ENCODE measurements at regions not wholly inside any gene's neighbourhood (a gene's known extent, or its start where the extent isn't known, plus 50 kb on each side); places are given as distances from the start of the nearest gene placed in this dataset.

DNA sequence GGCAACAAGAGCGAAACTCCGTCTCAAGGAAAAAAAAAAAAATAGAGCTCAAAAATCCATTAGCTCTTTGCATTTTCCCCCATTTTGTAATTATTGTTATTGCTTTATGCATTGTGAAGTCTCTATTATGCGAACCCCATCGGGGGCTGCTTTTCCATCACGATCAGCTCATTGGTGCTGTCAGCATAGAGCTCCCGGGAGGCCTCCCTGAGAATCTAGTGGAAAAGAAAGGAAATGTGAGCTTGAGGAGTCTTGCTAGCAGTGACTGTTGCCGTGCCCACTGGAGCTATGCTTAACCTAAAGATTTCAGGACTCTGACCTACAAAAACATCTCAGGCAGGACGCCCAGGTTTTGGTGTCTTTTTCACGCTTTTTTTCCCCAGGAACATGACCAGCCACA is 102.6 kb upstream of the NDUFV2 start:
- TF ChIP-seq, protein P1, sequence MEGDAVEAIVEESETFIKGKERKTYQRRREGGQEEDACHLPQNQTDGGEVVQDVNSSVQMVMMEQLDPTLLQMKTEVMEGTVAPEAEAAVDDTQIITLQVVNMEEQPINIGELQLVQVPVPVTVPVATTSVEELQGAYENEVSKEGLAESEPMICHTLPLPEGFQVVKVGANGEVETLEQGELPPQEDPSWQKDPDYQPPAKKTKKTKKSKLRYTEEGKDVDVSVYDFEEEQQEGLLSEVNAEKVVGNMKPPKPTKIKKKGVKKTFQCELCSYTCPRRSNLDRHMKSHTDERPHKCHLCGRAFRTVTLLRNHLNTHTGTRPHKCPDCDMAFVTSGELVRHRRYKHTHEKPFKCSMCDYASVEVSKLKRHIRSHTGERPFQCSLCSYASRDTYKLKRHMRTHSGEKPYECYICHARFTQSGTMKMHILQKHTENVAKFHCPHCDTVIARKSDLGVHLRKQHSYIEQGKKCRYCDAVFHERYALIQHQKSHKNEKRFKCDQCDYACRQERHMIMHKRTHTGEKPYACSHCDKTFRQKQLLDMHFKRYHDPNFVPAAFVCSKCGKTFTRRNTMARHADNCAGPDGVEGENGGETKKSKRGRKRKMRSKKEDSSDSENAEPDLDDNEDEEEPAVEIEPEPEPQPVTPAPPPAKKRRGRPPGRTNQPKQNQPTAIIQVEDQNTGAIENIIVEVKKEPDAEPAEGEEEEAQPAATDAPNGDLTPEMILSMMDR (IDR thresholded peaks at IDR 0.05; ENCODE audit: insufficient read depth, low read length), result no peak
- no peak for TF ChIP-seq GABPA (IDR thresholded peaks at IDR 0.05; ENCODE audit: low read depth)
- TF ChIP-seq, protein P2, sequence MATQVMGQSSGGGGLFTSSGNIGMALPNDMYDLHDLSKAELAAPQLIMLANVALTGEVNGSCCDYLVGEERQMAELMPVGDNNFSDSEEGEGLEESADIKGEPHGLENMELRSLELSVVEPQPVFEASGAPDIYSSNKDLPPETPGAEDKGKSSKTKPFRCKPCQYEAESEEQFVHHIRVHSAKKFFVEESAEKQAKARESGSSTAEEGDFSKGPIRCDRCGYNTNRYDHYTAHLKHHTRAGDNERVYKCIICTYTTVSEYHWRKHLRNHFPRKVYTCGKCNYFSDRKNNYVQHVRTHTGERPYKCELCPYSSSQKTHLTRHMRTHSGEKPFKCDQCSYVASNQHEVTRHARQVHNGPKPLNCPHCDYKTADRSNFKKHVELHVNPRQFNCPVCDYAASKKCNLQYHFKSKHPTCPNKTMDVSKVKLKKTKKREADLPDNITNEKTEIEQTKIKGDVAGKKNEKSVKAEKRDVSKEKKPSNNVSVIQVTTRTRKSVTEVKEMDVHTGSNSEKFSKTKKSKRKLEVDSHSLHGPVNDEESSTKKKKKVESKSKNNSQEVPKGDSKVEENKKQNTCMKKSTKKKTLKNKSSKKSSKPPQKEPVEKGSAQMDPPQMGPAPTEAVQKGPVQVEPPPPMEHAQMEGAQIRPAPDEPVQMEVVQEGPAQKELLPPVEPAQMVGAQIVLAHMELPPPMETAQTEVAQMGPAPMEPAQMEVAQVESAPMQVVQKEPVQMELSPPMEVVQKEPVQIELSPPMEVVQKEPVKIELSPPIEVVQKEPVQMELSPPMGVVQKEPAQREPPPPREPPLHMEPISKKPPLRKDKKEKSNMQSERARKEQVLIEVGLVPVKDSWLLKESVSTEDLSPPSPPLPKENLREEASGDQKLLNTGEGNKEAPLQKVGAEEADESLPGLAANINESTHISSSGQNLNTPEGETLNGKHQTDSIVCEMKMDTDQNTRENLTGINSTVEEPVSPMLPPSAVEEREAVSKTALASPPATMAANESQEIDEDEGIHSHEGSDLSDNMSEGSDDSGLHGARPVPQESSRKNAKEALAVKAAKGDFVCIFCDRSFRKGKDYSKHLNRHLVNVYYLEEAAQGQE (IDR thresholded peaks at IDR 0.05; ENCODE audit: insufficient replicate concordance, low read depth), result no peak
- no peak for TF ChIP-seq POLR2AphosphoS5 (IDR thresholded peaks at IDR 0.05; ENCODE audit: low read depth)
- no peak for TF ChIP-seq SPI1 (IDR thresholded peaks at IDR 0.05; ENCODE audit: borderline replicate concordance, low read depth)

Measured in HL-60 (cell line).